Amygdala (tissue), 56 donors: ENCODE measurements at regions not wholly inside any gene's neighbourhood (a gene's known extent, or its start where the extent isn't known, plus 50 kb on each side); places are given as distances from the start of the nearest gene placed in this dataset.

Experiments
- DNase-seq, 56 donors: peaks; one replicate each; lab custom pipeline; 2025; lab: John Stamatoyannopoulos, UW

GRCh38 chr10:47140761-47141348, 159.1 kb upstream of the GDF10 start:
- no peak for DNase-seq

- no peak for DNase-seq
Observed at GRCh38 chr10:47141349-47141748, 158.6 kb upstream of the GDF10 start.

GRCh38 chr10:47143072-47143471, 156.9 kb upstream of the GDF10 start:
- no peak for DNase-seq

- no peak for DNase-seq
Observed at GRCh38 chr10:47143473-47143872, 156.5 kb upstream of the GDF10 start.

DNA sequence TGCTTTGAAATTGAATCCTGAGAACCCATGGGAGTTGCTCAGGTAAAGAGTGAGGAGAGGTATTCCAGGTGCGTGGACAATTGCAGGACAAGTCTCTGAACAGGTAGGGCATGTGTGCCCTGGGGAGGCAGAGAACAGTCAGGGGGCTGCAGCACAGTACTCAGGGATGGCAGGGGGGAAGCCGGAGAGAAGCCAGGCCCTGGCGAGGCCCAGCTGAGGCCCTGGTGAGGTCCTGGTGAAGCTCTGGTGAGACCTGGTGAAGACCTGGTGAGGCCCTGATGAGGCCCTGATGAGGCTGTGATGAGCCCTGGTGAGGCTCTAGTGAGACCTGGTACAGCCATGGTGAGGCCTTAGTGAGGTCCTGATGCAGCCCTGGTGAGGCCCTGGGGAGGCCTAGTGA, 155.5 kb upstream of the GDF10 start:
- DNase-seq: no peak

DNA sequence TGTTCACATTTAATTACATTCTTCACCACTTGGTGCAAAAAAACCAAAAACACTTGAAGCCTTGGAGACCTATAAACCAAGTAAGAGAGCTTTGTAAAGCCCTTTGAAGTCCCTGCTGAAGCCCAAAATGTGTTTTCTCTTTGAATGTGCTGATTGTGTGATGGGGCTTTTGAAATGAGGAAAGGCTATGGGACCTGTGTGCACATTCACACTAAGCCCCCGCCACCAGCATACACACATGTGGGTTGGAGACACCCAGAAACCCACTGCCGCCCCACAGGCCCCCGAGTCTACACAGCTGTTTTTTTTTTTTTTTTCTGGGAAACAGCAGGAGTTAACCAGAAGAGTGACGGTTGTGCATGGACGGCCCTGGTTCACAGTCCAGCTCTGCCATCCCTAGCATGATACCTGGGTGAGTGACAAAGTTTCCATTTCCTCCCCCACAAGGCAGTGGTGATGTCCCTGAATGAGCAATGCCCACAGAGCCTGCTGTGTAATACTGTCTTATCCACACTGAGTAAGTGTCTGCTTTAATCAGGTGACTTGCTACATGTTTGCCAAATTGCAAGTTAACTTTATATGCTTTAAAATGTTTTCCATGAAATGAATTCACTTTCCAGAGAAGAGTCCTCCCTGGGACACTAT, 154.6 kb upstream of the GDF10 start:
- no peak for DNase-seq

DNA sequence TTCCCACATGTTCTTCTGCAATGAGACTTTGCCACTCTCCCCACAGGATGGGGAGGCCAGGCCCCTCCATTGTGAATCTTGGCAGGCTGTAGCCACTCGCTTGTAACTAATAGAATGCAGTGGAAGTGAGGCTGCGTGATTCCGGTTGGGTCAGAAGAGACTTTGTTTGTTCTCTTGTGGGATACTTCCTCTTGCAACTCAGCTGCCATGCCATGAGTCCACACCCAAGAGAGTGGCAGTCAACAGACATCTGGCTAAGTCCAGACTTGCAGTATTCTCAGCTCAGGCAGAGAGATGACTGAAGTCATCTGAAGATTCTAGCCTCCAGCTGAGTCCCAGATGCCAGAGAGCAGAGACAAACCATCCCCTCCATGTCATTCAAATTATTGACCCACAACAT, 153.4 kb upstream of the GDF10 start:
- DNase-seq: no peak

DNA sequence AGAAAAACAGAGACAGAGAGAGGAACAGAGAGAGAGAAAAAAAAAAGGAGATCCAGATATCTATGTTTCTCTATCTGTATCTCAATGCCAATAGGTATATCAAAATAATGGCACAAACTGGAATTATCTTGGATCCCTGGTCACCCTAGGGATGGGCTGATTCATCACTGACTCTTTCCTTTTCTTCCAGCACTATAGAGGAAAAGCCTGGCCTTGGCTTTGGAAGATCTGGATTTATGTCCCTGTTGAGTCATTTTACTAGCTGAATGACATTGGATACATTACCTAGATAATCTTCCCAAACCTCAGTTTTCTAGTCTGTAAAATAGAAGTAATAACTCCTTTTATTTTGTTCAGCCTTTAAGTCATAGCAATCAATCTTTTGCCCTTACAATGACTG, 152.8 kb upstream of the GDF10 start:
- no peak for DNase-seq

- DNase-seq: no peak
Observed at GRCh38 chr10:47150581-47150980, 149.4 kb upstream of the GDF10 start.

DNA sequence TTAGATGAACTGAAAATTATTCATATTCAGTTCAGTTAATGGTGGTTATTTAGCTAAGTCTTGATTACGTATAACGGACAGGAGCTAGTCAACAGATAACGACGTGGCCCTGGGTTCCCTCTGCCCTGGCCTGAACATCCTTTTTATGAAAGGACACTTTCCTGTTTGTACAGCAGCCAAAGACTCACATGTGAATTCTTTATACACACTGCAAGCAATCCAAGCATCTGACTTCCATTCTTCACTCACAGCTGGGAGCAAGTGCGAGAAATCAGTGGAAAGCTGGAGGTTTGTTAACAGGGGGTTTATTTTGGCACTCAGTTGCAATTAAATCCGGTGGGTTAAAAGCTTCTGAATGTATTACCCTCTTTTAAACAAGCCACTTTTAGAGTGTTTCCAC, 148.1 kb upstream of the GDF10 start:
- DNase-seq: no peak

GRCh38 chr10:47152861-47153349, 147.1 kb upstream of the GDF10 start:
- no peak for DNase-seq

- DNase-seq: no peak
Observed at GRCh38 chr10:47154762-47155161, 145.2 kb upstream of the GDF10 start.

- DNase-seq: no peak
Observed at GRCh38 chr10:47156873-47157272, 143.1 kb upstream of the GDF10 start.

DNA sequence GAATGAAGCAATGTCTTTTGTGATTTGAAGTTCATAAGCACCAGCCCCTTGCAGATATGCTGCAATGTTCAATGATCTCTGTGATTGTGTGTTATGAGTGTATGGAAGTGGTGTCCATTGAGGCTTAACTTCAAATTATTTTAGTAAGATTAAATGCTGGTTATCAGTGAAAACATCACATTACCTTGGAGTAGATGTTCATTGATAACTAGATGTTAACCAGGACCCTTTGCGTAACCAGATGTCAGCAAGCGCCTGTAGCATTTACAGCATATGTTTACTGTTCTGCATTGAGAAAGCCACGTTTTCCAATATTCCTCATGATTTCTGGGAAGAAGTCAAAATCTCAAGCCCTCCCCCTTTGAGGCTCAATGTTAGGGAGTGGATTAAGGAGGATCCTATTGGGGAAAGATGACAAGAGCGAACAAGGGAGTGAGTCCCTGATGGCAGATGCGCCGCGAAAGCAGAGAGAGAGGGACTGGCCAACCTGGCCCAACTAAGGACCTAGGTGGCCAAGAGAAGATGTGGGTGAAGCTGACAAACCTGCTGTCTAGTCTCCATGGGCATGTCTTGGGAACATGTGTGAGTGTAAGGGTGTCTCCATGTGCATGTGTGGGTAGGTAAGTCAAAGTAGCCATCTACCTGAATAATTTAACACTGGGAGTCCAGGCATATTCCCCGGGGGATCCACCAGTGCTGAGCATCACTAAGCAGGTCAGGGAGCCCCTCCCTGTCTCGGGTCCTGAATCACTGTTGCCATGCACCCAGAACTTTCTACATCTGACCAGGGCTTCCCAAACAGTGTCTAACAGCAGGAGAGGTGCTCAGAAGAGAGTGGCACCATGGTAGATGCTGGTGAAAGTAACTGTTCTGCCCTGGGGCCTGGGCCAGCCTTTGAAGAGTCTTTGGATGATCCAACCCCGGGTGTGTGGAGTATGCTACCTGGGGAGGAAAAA, 141.6 kb upstream of the GDF10 start:
- no peak for DNase-seq

DNA sequence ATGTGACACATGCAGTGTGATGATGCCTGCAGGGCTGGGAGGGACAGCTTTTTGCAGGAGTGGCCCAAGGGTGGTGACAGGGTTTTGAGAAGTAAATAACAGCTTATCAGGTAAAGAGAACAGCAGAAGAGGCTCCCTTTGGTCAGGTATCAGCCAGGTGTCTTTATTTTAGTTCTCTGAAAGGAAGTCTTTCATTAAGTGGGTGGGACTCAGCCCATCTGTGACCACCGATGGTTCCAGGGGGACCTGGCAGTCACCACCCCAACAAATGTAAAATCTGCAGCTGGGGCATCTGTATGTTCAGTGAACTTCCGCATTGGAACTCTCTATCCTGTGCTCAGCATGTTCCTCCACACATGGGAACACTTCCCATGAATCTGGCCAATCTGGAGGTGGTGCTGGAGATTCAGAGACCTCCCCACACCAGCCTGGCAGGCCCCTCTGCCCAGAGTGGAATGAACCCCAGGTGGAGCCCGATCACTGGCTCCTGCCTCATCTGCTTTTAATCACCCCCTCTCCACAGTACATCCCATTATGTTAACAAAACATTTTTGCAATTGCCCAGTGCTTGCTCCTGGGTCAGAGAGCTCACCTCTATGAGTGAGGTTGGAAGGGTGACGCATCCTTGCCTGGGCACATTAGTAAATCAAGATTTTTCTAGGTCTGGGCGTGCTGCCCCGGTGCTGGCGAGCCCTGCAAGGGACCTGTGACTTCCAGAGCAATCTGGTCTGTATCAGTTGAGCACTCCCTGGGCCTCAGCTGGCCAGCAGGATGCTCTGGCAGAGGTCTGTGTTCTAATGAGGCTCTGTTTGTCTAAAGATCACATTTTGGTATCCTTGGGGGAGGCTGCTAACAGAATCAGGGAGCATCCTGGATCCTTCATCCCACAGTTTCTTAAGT, 140.4 kb upstream of the GDF10 start:
- DNase-seq: no peak

- no peak for DNase-seq
Observed at GRCh38 chr10:47160261-47160908, 139.6 kb upstream of the GDF10 start.

- DNase-seq: no peak
Observed at GRCh38 chr10:47160967-47161366, 139.0 kb upstream of the GDF10 start.

- no peak for DNase-seq
Observed at GRCh38 chr10:47161465-47161864, 138.5 kb upstream of the GDF10 start.

- DNase-seq: no peak
Observed at GRCh38 chr10:47164126-47164799, 135.7 kb upstream of the GDF10 start.
